ENCODE measurements at regions not wholly inside any gene's neighbourhood (a gene's known extent, or its start where the extent isn't known, plus 50 kb on each side); places are given as distances from the start of the nearest gene placed in this dataset.

DNA sequence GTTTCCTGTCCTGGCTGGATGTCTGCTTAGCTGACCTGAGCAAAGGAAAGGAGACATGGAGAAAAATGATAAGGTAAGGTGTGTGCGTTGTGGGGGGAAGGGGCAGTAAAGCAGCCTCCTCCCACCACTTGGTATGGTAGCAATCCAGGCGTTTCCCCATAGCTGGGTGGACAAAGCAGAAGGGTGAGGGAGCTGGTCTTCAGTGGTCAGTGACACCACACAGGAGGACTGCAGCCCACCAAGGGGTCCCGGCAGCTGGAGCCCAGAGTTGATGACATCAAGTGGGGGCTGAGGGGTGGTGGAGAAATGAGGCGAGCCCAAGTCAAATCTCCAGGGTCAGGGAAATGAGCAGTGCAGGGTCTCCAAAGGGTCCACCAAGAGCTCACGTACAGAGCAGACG is 69.3 kb upstream of the LRRN2 start:
- no peak overlapping the region for H3K4me3 Mint-ChIP-seq
- Histone ChIP-seq H3K4me1 (ENCODE audit: control insufficient read depth in 2 of 2, insufficient read depth in 2 of 2, low read length in 2 of 2) (no peaks in the 10 kb centered on the region), H4K20me1 (ENCODE audit: control insufficient read depth, insufficient read depth, low read length, poor library complexity, severe bottlenecking) (no peaks in the 10 kb centered on the region), H3K79me2 (ENCODE audit: control insufficient read depth, insufficient read depth, low read length) (no peaks in the 10 kb centered on the region), H3K4me3 (ENCODE audit: control extremely low read depth in 1 of 5, extremely low read depth in 1 of 5, insufficient read depth in 1 of 5, low read depth in 2 of 5, low read length in 4 of 5) (no peak overlapping the region), H3K36me3 (replicated peaks in 1 of 2; ENCODE audit: control extremely low read depth in 1 of 2, control insufficient read depth in 1 of 2, extremely low read depth in 1 of 2, insufficient read depth in 2 of 2, low read length in 1 of 2) (no peaks in the 10 kb centered on the region), H3K4me2 (replicated peaks; ENCODE audit: low read depth, low read length, poor library complexity, severe bottlenecking) (no peak overlapping the region), H3K9me3 (ENCODE audit: control extremely low read depth in 1 of 3, control insufficient read depth in 2 of 3, insufficient read depth in 1 of 3, low read length in 2 of 3) (no peaks in the 10 kb centered on the region), H3K27ac (ENCODE audit: low read length in 2 of 2) (no peak overlapping the region), H3K27me3 (replicated peaks in 1 of 4; ENCODE audit: control extremely low read depth in 1 of 4, control insufficient read depth in 3 of 4, insufficient read depth in 4 of 4, low read length in 3 of 4) (peaks cover 0 to 8% (median 1%) of the 10 kb centered on the region in 4 experiments), H2AFZ (ENCODE audit: insufficient read depth, low read depth, low read length, poor library complexity, severe bottlenecking) (no peak overlapping the region), H3K9ac (ENCODE audit: low read length) (no peak overlapping the region)
- WGBS (ENCODE audit: insufficient coverage): 94% methylated on average over 5 of the region's 6 CpGs
- ATAC-seq (ENCODE audit: low read depth): no peak
- H3K4me1 Mint-ChIP-seq: no peaks in the 10 kb centered on the region
- CTCF ChIA-PET: interaction anchor here (0.7 to 1.4 kb wide), 3 partner anchors 52 to 189 kb away, joined by 4 read pairs; no protein-coding TSS in a partner anchor
- no peak for DNase-seq
- intact Hi-C loops (cut with micrococcal nuclease): no loop called here
- no peaks in the 10 kb centered on the region for H3K9me3 Mint-ChIP-seq (ENCODE audit: insufficient read depth)
- H3K27me3 Mint-ChIP-seq: peaks cover 24% of the 10 kb centered on the region
- POLR2A ChIA-PET: no interaction called here
- no peak overlapping the region for H3K27ac Mint-ChIP-seq
- TF ChIP-seq, protein P1, sequence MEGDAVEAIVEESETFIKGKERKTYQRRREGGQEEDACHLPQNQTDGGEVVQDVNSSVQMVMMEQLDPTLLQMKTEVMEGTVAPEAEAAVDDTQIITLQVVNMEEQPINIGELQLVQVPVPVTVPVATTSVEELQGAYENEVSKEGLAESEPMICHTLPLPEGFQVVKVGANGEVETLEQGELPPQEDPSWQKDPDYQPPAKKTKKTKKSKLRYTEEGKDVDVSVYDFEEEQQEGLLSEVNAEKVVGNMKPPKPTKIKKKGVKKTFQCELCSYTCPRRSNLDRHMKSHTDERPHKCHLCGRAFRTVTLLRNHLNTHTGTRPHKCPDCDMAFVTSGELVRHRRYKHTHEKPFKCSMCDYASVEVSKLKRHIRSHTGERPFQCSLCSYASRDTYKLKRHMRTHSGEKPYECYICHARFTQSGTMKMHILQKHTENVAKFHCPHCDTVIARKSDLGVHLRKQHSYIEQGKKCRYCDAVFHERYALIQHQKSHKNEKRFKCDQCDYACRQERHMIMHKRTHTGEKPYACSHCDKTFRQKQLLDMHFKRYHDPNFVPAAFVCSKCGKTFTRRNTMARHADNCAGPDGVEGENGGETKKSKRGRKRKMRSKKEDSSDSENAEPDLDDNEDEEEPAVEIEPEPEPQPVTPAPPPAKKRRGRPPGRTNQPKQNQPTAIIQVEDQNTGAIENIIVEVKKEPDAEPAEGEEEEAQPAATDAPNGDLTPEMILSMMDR (IDR thresholded peaks at IDR 0.05): no peak
- no peak for TF ChIP-seq EZH2 (IDR thresholded peaks at IDR 0.05; ENCODE audit: borderline replicate concordance, insufficient read depth, low read depth, low read length, poor library complexity, severe bottlenecking)

DNA sequence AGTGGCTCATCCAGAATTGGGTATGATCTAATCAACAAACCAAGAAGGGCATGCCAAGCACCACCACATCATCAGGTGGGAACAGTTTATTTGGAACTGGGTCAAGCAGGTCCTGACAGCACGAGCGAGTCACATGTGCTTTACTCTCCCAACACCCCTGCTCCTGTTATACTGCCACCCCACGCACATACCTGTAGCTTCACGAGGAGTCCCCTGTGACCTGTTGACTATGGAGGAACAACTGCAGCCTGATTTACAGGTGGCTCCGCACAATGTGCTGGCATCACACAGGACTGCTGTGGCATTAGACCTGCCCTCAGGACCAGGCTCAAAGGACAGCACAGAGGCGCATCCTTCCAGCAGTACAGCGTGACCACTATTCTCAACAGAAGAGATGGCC is 70.8 kb upstream of the LRRN2 start:
- POLR2A ChIA-PET: no interaction called here

More for the DNA sequence above, 70.8 kb upstream of the LRRN2 start:
- Histone ChIP-seq H3K9me3 (ENCODE audit: control extremely low read depth in 1 of 3, control insufficient read depth in 2 of 3, insufficient read depth in 1 of 3, low read length in 2 of 3) (peaks cover 0 to 3% (median 0%) of the 10 kb centered on the region in 3 donors), H4K20me1 (ENCODE audit: control insufficient read depth, insufficient read depth, low read length, poor library complexity, severe bottlenecking) (no peaks in the 10 kb centered on the region), H3K4me1 (ENCODE audit: control insufficient read depth in 2 of 2, insufficient read depth in 2 of 2, low read length in 2 of 2) (no peaks in the 10 kb centered on the region), H3K9ac (ENCODE audit: low read length) (no peak overlapping the region), H3K79me2 (ENCODE audit: control insufficient read depth, insufficient read depth, low read length) (no peaks in the 10 kb centered on the region), H3K4me2 (replicated peaks; ENCODE audit: low read depth, low read length, poor library complexity, severe bottlenecking) (no peak overlapping the region), H3K27me3 (replicated peaks in 1 of 4; ENCODE audit: control extremely low read depth in 1 of 4, control insufficient read depth in 3 of 4, insufficient read depth in 4 of 4, low read length in 3 of 4) (peaks cover 0 to 7% (median 1%) of the 10 kb centered on the region in 4 experiments), H3K36me3 (replicated peaks in 1 of 2; ENCODE audit: control extremely low read depth in 1 of 2, control insufficient read depth in 1 of 2, extremely low read depth in 1 of 2, insufficient read depth in 2 of 2, low read length in 1 of 2) (no peaks in the 10 kb centered on the region), H3K4me3 (ENCODE audit: control extremely low read depth in 1 of 5, extremely low read depth in 1 of 5, insufficient read depth in 1 of 5, low read depth in 2 of 5, low read length in 4 of 5) (no peak overlapping the region), H3K27ac (ENCODE audit: low read length in 2 of 2) (no peak overlapping the region), H2AFZ (ENCODE audit: insufficient read depth, low read depth, low read length, poor library complexity, severe bottlenecking) (no peak overlapping the region)
- no peak overlapping the region for H3K27ac Mint-ChIP-seq
- H3K4me3 Mint-ChIP-seq: no peak overlapping the region
- H3K27me3 Mint-ChIP-seq: peaks cover 27% of the 10 kb centered on the region
- ATAC-seq (ENCODE audit: low read depth): no peak
- CTCF ChIA-PET: interaction anchor here (1.8 kb wide), 1 partner anchor 11 kb away, joined by 5 read pairs; no protein-coding TSS in a partner anchor
- H3K9me3 Mint-ChIP-seq (ENCODE audit: insufficient read depth): no peaks in the 10 kb centered on the region
- no peak for DNase-seq
- TF ChIP-seq, protein P1 (IDR thresholded peaks at IDR 0.05): no peak
- TF ChIP-seq EZH2 (IDR thresholded peaks at IDR 0.05; ENCODE audit: borderline replicate concordance, insufficient read depth, low read depth, low read length, poor library complexity, severe bottlenecking): no peak
- intact Hi-C loops (cut with micrococcal nuclease): no loop called here
- 94% methylated on average over 6 of the region's 7 CpGs for WGBS (ENCODE audit: insufficient coverage)
- no peaks in the 10 kb centered on the region for H3K4me1 Mint-ChIP-seq

All from B cell (primary cell).